SK-N-SH treated with all-trans-retinoic acid at 6 μM for 48 hours (cell line): ENCODE measurements at regions not wholly inside any gene's neighbourhood (a gene's known extent, or its start where the extent isn't known, plus 50 kb on each side); places are given as distances from the start of the nearest gene placed in this dataset.

ENCODE experiments used
- CSRNP3 ChIP-seq: fragments of 250-450 bp; sonication (Bioruptor Pico); IDR thresholded peaks from 2 replicates; pipeline ENCODE4 v1.5.1; 2021; ENCODE audit warnings: mild to moderate bottlenecking, moderate library complexity
- PPARA ChIP-seq: fragments of 250-450 bp; sonication (Bioruptor Pico); IDR thresholded peaks from 2 replicates; pipeline ENCODE4 v1.5.0; 2020; ENCODE audit warnings: mild to moderate bottlenecking, borderline replicate concordance
- ZC3H10 ChIP-seq: fragments of 250-450 bp; sonication (Bioruptor Pico); IDR thresholded peaks from 2 replicates; pipeline ENCODE4 v1.5.1; 2021; ENCODE audit warnings: mild to moderate bottlenecking, moderate library complexity

DNA sequence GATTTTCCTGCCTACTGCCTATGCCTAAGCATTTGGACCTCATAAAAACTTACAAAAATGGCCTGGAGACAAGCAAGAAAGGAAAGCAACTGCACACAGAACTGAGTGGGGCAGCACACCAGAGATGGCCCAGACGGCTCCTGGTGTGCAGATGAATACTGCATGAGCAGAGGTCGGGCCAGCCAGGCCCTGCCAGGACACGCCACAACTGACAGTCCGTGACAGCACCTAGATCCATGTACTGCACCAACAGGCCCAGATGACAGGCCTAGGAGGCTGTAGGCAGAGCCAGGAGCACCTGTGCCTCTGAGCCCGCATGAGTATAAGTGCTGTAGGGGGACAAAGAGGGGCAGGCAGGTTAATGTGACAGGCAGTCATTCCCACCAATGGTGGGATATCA is 160.2 kb downstream of the IGLL1 start:
- TF ChIP-seq CSRNP3: no peak
- no peak for TF ChIP-seq PPARA (CRISPR knock-in tag)
- TF ChIP-seq ZC3H10 (CRISPR knock-in tag): no peak
